ENCODE measurements at regions not wholly inside any gene's neighbourhood (a gene's known extent, or its start where the extent isn't known, plus 50 kb on each side); places are given as distances from the start of the nearest gene placed in this dataset.

GRCh38 chr9:78405461-78405860 is 108.5 kb downstream of the PSAT1 start:
- TF ChIP-seq CTCF (IDR thresholded peaks at IDR 0.05) = no peak
- TF ChIP-seq POLR2AphosphoS5 (IDR thresholded peaks at IDR 0.05) = no peak
- no peak for TF ChIP-seq POLR2A (IDR thresholded peaks at IDR 0.05)

All from breast epithelium (tissue), 3 donors.